ENCODE measurements at regions not wholly inside any gene's neighbourhood (a gene's known extent, or its start where the extent isn't known, plus 50 kb on each side); places are given as distances from the start of the nearest gene placed in this dataset.
"Not testable (repeated sequence)": the region's sequence is repeated elsewhere in the genome, so short reads cannot be mapped to it uniquely, and the experiment has no call there.

- H3K9ac ChIP-seq (ENCODE audit: low read depth, low read length): no peak overlapping the region
- no peaks in the 10 kb centered on the region for H3K4me1 ChIP-seq (ENCODE audit: control insufficient read depth, insufficient read depth, low read length)
- H3K27me3 ChIP-seq (ENCODE audit: control insufficient read depth, insufficient read depth, low read length): no peaks in the 10 kb centered on the region
- no peaks in the 10 kb centered on the region for H3K36me3 ChIP-seq (ENCODE audit: control insufficient read depth, insufficient read depth, low read length)
- no peak overlapping the region for H3K4me3 ChIP-seq (ENCODE audit: low read depth, low read length)
- no peaks in the 10 kb centered on the region for H3K9me3 ChIP-seq (ENCODE audit: control insufficient read depth, insufficient read depth, low read length)
These were observed 337.1 kb downstream of the PCNX1 start for GRCh38 chr14:71244341-71244740.

- no peaks in the 10 kb centered on the region for H3K9me3 ChIP-seq (ENCODE audit: control insufficient read depth, insufficient read depth, low read length)
- H3K36me3 ChIP-seq (ENCODE audit: control insufficient read depth, insufficient read depth, low read length): no peaks in the 10 kb centered on the region
- H3K4me3 ChIP-seq (ENCODE audit: low read depth, low read length): no peak overlapping the region
- no peak overlapping the region for H3K9ac ChIP-seq (ENCODE audit: low read depth, low read length)
- H3K4me1 ChIP-seq (ENCODE audit: control insufficient read depth, insufficient read depth, low read length): no peaks in the 10 kb centered on the region
- H3K27me3 ChIP-seq (ENCODE audit: control insufficient read depth, insufficient read depth, low read length): no peaks in the 10 kb centered on the region
These were observed 338.6 kb downstream of the PCNX1 start for GRCh38 chr14:71245659-71246361.

GRCh38 chr14:71246539-71246938, 339.3 kb downstream of the PCNX1 start:
- H3K4me3 ChIP-seq (ENCODE audit: low read depth, low read length): no peak overlapping the region
- H3K27me3 ChIP-seq (ENCODE audit: control insufficient read depth, insufficient read depth, low read length): no peaks in the 10 kb centered on the region
- no peak overlapping the region for H3K9ac ChIP-seq (ENCODE audit: low read depth, low read length)
- no peaks in the 10 kb centered on the region for H3K4me1 ChIP-seq (ENCODE audit: control insufficient read depth, insufficient read depth, low read length)
- no peaks in the 10 kb centered on the region for H3K36me3 ChIP-seq (ENCODE audit: control insufficient read depth, insufficient read depth, low read length)
- no peaks in the 10 kb centered on the region for H3K9me3 ChIP-seq (ENCODE audit: control insufficient read depth, insufficient read depth, low read length)

- Histone ChIP-seq H3K9me3 (ENCODE audit: control insufficient read depth, insufficient read depth, low read length) (no peaks in the 10 kb centered on the region), H3K9ac (ENCODE audit: low read depth, low read length) (no peak overlapping the region), H3K27me3 (ENCODE audit: control insufficient read depth, insufficient read depth, low read length) (no peaks in the 10 kb centered on the region), H3K4me3 (ENCODE audit: low read depth, low read length) (no peak overlapping the region), H3K36me3 (ENCODE audit: control insufficient read depth, insufficient read depth, low read length) (no peaks in the 10 kb centered on the region), H3K4me1 (ENCODE audit: control insufficient read depth, insufficient read depth, low read length) (no peaks in the 10 kb centered on the region)
These were observed 339.8 kb downstream of the PCNX1 start for GRCh38 chr14:71247106-71247505.

GRCh38 chr14:71248194-71248593, 340.9 kb downstream of the PCNX1 start:
- Histone ChIP-seq H3K9ac (ENCODE audit: low read depth, low read length) (no peak overlapping the region), H3K36me3 (ENCODE audit: control insufficient read depth, insufficient read depth, low read length) (no peaks in the 10 kb centered on the region), H3K9me3 (ENCODE audit: control insufficient read depth, insufficient read depth, low read length) (no peaks in the 10 kb centered on the region), H3K4me3 (ENCODE audit: low read depth, low read length) (no peak overlapping the region), H3K4me1 (ENCODE audit: control insufficient read depth, insufficient read depth, low read length) (no peaks in the 10 kb centered on the region), H3K27me3 (ENCODE audit: control insufficient read depth, insufficient read depth, low read length) (no peaks in the 10 kb centered on the region)

- Histone ChIP-seq H3K4me1 (ENCODE audit: control insufficient read depth, insufficient read depth, low read length) (no peaks in the 10 kb centered on the region), H3K9ac (ENCODE audit: low read depth, low read length) (no peak overlapping the region), H3K4me3 (ENCODE audit: low read depth, low read length) (no peak overlapping the region), H3K27me3 (ENCODE audit: control insufficient read depth, insufficient read depth, low read length) (no peaks in the 10 kb centered on the region), H3K9me3 (ENCODE audit: control insufficient read depth, insufficient read depth, low read length) (no peaks in the 10 kb centered on the region), H3K36me3 (ENCODE audit: control insufficient read depth, insufficient read depth, low read length) (no peaks in the 10 kb centered on the region)
These were observed 343.1 kb downstream of the PCNX1 start for GRCh38 chr14:71250347-71250746.

- Histone ChIP-seq H3K4me1 (ENCODE audit: control insufficient read depth, insufficient read depth, low read length) (no peaks in the 10 kb centered on the region), H3K27me3 (ENCODE audit: control insufficient read depth, insufficient read depth, low read length) (no peaks in the 10 kb centered on the region), H3K4me3 (ENCODE audit: low read depth, low read length) (no peak overlapping the region), H3K9me3 (ENCODE audit: control insufficient read depth, insufficient read depth, low read length) (no peaks in the 10 kb centered on the region), H3K36me3 (ENCODE audit: control insufficient read depth, insufficient read depth, low read length) (no peaks in the 10 kb centered on the region), H3K9ac (ENCODE audit: low read depth, low read length) (no peak overlapping the region)
These were observed 343.5 kb downstream of the PCNX1 start for GRCh38 chr14:71250791-71251190.

- not testable (repeated sequence) for H3K27me3 ChIP-seq (ENCODE audit: control insufficient read depth, insufficient read depth, low read length); H3K36me3 ChIP-seq (ENCODE audit: control insufficient read depth, insufficient read depth, low read length); H3K9ac ChIP-seq (ENCODE audit: low read depth, low read length); H3K9me3 ChIP-seq (ENCODE audit: control insufficient read depth, insufficient read depth, low read length); H3K4me1 ChIP-seq (ENCODE audit: control insufficient read depth, insufficient read depth, low read length)
- H3K4me3 ChIP-seq (ENCODE audit: low read depth, low read length): peak overlapping the region; percentile 22
These were observed 346.9 kb downstream of the PCNX1 start for GRCh38 chr14:71254091-71254719.

GRCh38 chr14:71261206-71261605, 353.9 kb downstream of the PCNX1 start:
- no peaks in the 10 kb centered on the region for H3K9me3 ChIP-seq (ENCODE audit: control insufficient read depth, insufficient read depth, low read length)
- no peaks in the 10 kb centered on the region for H3K36me3 ChIP-seq (ENCODE audit: control insufficient read depth, insufficient read depth, low read length)
- no peak overlapping the region for H3K4me3 ChIP-seq (ENCODE audit: low read depth, low read length)
- no peaks in the 10 kb centered on the region for H3K27me3 ChIP-seq (ENCODE audit: control insufficient read depth, insufficient read depth, low read length)
- no peak overlapping the region for H3K9ac ChIP-seq (ENCODE audit: low read depth, low read length)
- H3K4me1 ChIP-seq (ENCODE audit: control insufficient read depth, insufficient read depth, low read length): no peaks in the 10 kb centered on the region

GRCh38 chr14:71262441-71262840, 355.2 kb downstream of the PCNX1 start:
- H3K9ac ChIP-seq (ENCODE audit: low read depth, low read length): no peak overlapping the region
- no peaks in the 10 kb centered on the region for H3K4me1 ChIP-seq (ENCODE audit: control insufficient read depth, insufficient read depth, low read length)
- H3K4me3 ChIP-seq (ENCODE audit: low read depth, low read length): no peak overlapping the region
- no peaks in the 10 kb centered on the region for H3K9me3 ChIP-seq (ENCODE audit: control insufficient read depth, insufficient read depth, low read length)
- no peaks in the 10 kb centered on the region for H3K36me3 ChIP-seq (ENCODE audit: control insufficient read depth, insufficient read depth, low read length)
- H3K27me3 ChIP-seq (ENCODE audit: control insufficient read depth, insufficient read depth, low read length): no peaks in the 10 kb centered on the region

- no peaks in the 10 kb centered on the region for H3K9me3 ChIP-seq (ENCODE audit: control insufficient read depth, insufficient read depth, low read length)
- no peaks in the 10 kb centered on the region for H3K36me3 ChIP-seq (ENCODE audit: control insufficient read depth, insufficient read depth, low read length)
- no peaks in the 10 kb centered on the region for H3K4me1 ChIP-seq (ENCODE audit: control insufficient read depth, insufficient read depth, low read length)
These were observed 357.0 kb downstream of the PCNX1 start for GRCh38 chr14:71264260-71264659.

GRCh38 chr14:71267007-71267513, 359.8 kb downstream of the PCNX1 start:
- no peak overlapping the region for H3K4me3 ChIP-seq (ENCODE audit: low read depth, low read length)
- H3K27me3 ChIP-seq (ENCODE audit: control insufficient read depth, insufficient read depth, low read length): no peaks in the 10 kb centered on the region
- H3K9ac ChIP-seq (ENCODE audit: low read depth, low read length): no peak overlapping the region
- no peaks in the 10 kb centered on the region for H3K36me3 ChIP-seq (ENCODE audit: control insufficient read depth, insufficient read depth, low read length)
- no peaks in the 10 kb centered on the region for H3K9me3 ChIP-seq (ENCODE audit: control insufficient read depth, insufficient read depth, low read length)
- H3K4me1 ChIP-seq (ENCODE audit: control insufficient read depth, insufficient read depth, low read length): no peaks in the 10 kb centered on the region

More at GRCh38 chr14:71264260-71264659, 357.0 kb downstream of the PCNX1 start:
- Histone ChIP-seq H3K4me3 (ENCODE audit: low read depth, low read length) (no peak overlapping the region), H3K9ac (ENCODE audit: low read depth, low read length) (no peak overlapping the region), H3K27me3 (ENCODE audit: control insufficient read depth, insufficient read depth, low read length) (no peaks in the 10 kb centered on the region)
